GM19239 (cell line): ENCODE measurements at regions not wholly inside any gene's neighbourhood (a gene's known extent, or its start where the extent isn't known, plus 50 kb on each side); places are given as distances from the start of the nearest gene placed in this dataset.

Source experiments
- DNase-seq: peaks from one replicate; pipeline ENCODE4 v3.0.0; 2011; ENCODE audit warnings: low spot score; ENCODE audit not compliant: insufficient read length
- FAIRE-seq: peaks from 2 replicates; lab custom pipeline; 2011; peaks lifted over from hg19 to GRCh38; lab: Jason Lieb, UNC

DNA sequence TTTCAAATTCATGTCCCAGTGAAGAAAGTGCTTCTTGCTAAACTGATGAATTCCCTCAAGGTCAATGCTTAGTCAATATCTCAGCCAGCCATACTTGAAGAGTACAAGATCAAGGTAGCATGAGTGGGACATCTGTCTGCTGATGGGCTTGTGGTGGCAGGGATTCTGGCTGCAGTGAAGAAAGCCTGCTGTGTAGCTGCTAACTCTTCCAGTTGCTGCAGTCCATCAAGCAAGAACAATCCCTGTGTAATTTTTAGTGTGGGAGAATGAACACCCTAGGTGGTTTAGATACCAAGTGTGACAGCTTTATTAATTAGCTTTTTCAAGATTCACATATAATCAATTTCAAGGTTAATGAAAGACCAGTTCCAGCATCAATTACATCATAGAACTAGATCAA lies 443.9 kb downstream of the TAF11L14 start:
- FAIRE-seq (no peak), DNase-seq (no peak)

DNA sequence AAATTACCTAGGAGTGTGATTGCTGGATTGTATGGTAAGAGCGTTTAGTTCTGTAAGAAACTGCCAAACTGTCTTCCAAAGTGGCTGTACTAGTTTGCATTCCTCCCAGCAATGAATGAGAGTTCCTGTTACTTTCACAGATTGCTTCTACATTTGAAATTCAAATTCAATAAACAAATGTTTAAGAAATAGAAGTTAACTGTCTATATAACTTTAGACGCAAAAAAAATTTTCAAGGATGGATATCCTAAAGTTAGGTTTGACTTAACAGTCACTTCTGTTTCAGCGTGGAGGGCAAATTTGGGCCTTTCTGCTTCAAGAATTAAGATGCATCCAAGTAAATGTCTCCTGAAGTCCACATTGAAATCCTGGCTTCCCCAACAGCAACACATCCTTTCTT lies 445.6 kb downstream of the TAF11L14 start:
- FAIRE-seq (no peak), DNase-seq (no peak)

DNA sequence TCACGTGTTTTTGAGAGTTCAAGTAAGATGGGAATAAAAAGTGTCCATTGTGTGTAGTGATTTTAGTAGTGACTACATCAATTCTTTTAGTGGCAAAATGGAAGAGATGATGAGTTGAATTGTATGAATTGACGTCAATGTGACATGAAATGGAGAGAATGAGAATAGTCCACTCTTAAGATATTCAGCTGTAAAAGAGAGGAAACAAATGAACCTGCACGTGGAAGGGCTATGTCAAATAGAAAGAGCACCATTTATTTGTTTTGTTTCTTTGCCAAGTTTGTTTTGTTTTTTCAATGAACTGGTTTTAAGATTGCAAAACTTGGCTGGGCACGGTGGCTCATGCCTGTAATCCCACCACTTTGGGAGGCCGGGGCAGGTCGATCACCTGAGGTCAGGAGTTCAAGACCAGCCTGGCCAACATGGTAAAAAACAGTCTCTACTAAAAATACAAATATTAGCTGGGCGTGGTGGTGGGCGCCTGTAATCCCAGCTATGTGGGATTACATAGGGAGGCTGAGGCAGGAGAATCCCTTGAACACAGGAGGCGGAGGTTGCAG lies 453.8 kb downstream of the TAF11L14 start:
- no peak for DNase-seq
- no peak for FAIRE-seq

DNA sequence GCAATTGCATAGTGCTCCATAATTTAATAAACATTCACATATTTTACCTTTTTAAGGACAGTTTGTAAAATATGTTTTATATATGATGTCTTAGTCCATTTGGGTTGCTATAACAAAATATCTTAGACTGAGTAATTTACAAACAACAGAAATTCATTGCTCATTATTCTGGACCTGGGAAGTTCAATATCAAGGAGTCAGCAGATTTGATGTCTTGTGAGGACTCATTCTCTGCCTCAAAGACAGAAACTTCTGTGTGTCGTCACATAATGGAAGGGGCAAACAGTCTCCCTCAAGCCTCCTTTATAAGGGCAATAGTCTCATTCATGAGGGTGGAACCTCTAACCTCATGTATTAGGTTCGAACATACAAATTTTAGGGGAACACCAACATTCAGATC lies 455.9 kb downstream of the TAF11L14 start:
- DNase-seq (no peak), FAIRE-seq (no peak)

DNA sequence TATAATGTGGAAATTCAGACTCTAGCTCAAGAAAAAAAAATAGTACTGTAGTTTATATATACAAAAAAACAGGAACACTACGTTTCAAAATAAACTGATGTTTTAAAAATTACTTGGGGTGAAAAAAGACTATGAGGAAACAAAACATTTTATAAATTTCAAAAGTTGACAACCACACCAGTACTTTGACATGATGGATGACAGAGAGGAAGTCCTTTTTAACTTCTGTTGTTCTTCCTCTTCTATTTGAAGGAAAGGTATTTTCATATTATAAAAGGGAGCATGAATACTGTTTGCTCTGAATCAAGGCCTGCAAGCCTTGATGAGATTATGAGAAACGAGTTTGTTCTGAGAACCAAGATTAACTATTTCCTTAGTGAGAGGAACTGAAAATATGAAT lies 456.9 kb downstream of the TAF11L14 start:
- DNase-seq = no peak
- FAIRE-seq = no peak

DNA sequence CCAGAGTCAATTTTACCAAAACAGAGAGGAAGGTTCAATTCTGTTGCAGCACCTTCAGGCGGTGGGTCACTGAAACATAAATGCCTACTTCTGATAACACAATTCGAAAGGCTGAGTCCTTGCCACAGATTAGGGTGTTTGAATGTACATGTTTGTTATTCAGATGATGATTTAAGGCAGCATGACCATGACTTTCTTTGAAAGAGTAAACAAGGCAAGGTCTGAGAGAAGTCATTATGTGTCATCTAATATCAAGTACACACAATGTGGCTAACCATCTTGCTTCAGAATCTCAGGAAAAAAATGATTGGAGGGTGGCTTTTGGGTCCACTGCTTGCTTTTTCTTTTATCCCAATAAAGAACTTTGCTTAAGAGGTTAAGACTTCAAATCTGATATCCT lies 457.5 kb downstream of the TAF11L14 start:
- FAIRE-seq = no peak
- no peak for DNase-seq

DNA sequence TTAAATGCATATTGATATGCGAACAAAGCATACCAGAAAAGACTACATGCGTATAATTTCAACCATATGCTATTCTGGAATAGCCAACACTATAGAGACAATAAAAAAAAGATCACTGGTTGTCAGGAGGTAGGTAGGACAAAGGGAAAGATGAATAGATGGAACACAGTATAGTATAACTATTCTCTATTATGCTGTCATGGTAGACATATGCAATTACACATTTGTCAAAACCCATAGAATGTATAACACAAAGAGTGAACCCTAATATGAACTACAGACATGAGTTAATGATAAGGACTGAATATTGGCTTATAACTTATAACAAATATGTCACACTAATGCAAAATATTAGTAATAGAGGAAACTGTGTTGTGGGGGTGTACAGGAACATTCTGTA lies 460.8 kb downstream of the TAF11L14 start:
- FAIRE-seq (no peak), DNase-seq (no peak)

DNA sequence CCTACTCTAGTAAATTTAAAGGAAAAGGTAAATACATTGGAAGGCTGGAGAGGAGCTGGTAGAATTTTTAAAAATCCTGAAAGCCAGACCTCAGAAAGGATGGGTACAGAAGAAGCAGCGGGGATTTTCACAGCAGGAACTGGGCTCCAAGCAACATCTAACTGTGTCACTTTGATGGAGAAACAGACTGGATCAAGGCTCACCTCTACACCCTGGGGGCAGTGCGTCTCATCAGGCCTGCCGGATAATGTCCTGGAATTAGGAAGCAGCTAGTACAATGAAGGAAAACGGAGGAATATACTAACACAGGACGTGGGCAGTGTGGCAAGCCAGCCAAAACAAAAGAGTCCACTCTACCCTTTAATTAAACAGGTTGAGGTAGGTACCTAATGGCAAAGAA lies 463.6 kb downstream of the TAF11L14 start:
- FAIRE-seq (no peak), DNase-seq (no peak)

DNA sequence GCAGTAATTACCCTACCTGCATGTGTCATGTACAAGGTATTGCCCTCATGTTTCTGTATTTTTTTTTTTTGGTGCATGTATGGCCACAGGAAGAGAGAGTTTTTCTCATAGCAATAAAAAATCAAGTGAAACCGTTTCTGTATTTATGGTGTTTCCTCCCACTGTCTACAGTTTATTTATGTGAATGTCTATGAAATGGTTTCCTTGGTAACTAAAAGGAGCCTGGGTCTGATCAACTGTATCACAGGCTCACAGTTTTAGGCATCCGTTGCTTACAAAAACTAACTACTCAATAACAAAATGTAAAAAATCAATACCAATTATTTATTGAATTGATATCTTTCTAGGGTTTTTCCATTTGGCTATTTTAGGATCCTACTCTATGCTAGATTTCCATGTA lies 464.4 kb downstream of the TAF11L14 start:
- DNase-seq (no peak), FAIRE-seq (no peak)

DNA sequence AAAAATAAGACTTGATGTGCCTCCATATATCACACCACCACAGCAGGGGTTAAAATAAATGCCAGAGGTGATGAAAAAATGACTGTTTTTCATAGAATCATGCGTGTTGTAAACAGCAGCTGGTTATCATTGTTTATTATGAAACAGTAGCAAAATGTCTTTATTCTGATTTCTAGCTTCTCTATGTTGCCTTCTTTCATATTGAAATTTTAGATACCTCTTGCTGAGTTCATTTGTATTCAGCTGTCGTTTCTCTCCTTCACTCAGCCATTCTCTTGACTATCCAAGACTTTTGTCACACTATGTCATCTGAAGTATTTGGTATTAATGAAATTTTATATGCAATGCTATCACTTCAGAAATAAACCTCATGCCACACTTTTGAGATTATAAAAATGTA lies 465.0 kb downstream of the TAF11L14 start:
- DNase-seq (no peak), FAIRE-seq (no peak)

DNA sequence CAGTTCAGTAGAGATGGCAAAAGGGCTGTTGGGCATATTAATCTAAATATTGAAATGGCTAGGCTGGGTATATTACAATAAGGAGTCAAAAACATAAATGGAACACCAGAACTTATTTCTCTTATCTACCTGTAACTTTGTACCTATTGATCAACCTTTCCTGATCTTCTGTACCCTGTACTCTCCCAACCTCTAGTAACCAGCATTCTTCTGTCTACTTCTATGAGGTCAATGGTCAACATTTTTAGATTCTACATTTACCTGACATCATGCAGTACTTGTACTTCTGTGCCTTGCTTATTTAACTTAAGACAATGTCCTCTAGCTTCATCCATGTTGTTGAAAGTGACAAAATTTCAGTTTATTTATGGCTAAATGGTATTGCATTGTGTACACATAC lies 467.3 kb downstream of the TAF11L14 start:
- DNase-seq (no peak), FAIRE-seq (no peak)

DNA sequence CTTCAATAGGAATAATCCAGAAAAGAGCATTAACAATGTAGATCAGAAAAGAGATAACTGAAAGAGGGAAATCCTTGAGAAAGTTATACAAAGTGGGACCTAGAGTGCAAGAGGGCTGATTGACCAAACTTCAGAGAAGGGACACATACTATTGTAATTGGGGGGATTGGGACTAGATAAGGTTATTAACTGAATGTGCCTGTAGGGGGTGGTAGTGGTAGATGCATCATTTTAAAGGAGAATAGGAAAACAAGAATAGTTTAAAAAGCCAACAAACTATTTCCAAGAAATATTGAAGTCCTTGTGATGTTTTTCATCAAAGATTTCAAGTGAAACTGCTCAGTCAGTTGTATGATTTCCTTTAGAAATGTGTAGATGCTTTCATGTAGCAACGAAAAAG lies 468.5 kb downstream of the TAF11L14 start:
- DNase-seq = no peak
- no peak for FAIRE-seq

DNA sequence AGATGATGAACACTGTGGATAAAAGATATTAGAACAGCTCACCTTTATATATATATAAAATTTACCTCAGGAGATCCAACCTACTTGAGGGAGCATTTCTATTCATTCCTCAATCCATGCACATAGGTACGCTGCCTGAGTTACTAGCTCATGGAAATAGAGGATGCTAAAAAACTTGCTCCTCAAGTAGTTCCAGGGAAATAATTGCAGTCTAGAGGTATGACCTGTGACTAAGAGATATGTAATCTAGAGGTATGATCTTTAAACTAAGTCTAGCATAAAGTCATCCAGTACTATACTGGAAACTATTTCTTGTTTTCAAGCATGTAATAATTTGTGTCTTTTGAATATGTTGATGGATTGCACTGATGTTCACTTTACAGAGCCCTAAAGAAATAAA lies 471.2 kb downstream of the TAF11L14 start:
- no peak for DNase-seq
- no peak for FAIRE-seq

DNA sequence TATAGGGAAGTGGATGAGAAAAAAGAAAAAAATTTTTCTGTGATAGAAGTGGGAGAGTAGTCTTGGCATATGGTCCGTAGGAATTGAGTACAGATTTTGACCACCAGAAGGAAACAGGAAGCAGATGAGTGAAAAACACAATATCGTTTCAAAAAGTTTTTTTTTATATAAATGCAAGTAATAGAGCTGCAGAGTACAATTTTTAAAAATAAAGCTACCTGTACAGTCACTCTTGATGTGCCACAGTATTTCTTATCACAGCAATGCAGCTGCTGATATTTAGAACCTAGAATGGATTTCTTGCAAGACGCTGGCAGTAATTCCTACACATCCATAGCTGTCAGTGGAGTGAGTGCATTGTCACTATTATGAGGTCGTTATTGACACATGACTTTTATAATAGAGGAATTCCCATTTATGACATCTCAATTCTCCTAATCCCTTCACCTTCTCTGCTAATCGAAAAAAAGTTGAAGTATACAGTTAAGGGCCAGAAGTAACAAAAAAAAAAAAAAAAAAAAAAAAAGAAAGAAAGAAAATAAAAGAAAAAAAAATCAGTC lies 477.7 kb downstream of the TAF11L14 start:
- FAIRE-seq (no peak), DNase-seq (no peak)

DNA sequence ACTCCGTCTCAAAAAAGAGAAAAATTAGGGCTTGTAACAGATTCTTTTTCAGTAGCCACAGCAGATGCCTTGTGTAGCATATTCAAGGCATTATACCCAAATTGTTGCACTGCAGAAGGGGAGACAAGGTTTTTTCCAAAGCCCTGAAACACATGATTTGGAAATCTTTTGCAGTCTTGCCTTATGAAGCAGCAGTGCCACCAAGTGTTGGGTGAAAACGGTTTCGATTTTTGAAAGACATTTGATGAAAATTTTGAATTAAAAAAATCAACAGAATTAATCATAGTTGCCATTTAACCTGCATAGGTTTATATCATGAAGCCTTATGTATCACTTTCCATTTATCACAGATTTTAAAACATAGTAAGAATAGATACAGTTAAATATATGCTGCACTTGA lies 479.5 kb downstream of the TAF11L14 start:
- no peak for FAIRE-seq

DNA sequence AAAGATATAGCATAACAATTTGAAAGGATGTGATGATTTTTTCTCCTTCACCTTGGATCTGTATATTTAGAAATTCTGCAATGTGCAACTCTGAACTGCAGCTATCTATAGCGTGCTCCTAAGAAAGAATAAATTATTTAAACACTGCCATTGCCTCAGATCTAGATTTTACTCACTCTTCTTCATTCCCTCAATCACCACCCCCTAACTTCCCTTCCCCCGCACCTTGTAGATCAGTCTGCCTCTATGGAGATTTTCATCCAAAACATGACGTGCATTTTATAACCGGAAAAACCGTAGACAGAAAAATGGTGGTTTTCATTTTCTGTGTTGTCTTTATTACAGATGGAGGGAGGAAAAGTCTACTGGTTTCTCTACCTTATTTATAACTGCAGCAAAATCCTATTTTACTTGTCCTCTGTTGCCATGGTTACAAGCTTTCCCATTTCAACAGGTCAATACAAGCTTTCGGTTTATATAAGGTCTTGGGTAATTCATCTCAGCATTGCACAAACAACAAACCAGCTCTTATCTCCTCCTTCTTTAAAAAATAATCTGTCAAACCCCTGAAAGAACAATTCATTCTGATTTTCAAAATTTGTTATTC lies 480.0 kb downstream of the TAF11L14 start:
- FAIRE-seq (no peak), DNase-seq (no peak)

More for the DNA sequence above, 479.5 kb downstream of the TAF11L14 start:
- no peak for DNase-seq

DNA sequence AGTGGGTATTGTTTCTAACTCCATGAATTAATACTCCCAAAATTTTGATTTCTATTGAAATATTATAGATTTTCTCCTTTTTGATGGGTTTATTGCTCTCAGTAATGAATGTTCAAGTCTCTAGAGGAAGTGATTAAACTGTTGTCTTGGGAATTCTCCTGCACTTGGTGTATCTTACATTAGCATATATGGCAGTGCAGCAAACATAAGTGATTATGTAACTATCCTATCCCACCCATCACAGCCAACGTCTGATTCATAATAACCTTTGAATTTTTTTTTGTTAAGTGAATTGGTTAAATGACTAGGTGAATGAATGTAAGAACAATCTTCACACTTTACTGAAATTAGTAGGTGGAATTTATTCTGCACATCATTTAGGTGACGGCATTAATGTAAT lies 483.7 kb downstream of the TAF11L14 start:
- no peak for DNase-seq
- no peak for FAIRE-seq

DNA sequence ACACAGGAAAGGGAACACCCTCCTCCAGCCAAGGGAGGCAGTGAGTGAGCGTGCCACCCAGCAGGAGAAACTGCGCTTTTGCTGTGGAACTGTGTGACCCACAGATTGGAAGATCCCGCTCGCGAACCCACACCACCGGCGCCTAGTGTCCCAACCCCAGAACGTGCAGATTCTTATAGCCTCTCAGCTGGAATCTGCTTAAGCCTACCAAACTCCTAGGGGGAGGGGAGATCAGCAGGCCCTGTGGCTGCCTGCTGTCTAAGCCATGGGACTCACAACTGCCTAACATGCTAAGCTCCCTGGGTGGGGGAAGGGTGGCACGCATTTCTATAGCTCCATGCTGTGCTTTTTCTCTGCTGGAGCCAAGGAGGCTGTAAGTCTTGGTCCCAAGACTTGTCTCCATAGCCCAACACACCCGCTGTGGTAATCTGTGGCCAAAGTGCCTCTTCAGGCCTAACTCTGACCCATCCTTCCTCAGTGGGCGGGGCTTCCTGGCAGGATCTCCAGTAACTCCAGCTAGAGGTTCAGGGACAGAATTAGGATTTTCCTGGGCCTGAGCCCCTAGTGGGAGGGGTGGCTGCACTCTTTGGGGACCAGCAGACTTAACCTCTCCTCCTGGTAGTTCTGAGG lies 485.0 kb downstream of the TAF11L14 start:
- no peak for DNase-seq
- no peak for FAIRE-seq

DNA sequence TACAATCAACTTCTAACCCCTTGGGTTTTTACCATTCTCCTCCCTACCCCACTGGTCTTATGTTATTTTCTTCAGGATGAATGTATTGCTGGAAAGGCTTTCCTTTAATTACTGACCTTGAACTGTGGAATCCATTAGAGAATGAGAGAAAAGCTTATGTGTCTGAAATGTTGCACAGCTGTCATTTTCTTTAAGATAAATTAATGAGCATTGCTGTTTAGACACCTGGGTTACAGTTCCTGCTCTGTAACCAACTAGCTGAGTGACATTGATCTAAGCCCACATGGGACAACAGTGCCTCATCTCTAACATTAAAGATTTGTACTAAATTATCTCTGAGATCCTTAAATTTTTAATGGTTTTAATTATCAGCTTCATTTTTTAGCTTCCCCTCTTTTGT lies 507.0 kb downstream of the TAF11L14 start:
- FAIRE-seq = no peak
- no peak for DNase-seq

DNA sequence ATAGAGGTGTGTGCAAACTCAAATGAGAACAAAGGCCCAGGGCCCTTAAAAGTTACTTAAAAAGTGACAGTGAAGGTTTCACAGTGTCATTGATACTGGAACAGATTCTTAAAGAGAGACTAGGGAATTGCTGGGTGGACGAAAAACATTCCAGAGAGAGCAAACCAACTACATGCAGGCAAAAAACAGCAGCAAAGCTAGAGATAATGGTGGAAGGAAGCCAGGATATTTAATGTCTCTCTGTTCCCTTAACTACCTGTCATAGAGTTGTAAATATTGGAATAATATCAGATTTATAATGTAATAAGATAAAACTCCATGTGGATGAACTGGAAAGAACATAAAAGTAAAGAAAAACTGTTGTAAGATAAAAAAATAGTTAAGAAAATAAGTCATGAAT lies 508.6 kb downstream of the TAF11L14 start:
- DNase-seq (no peak), FAIRE-seq (no peak)

DNA sequence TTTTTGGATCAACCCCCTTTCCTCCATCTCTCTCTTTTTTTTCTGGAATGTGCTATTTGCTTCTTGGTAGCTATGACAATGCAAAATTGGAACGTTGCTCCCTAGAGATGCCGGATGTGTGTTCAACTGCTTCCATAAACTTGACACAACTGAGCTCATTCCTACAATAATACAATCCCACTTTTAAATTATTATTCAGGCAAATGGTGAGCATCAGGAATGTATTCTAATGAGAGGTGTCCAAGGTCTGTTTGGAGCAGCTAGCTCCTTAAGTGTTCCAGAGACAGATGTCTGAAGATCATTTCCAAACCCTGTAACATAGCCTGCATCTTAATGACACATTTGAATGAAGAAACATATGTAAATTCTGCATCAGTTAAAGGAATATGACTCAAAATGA lies 518.4 kb downstream of the TAF11L14 start:
- DNase-seq = no peak
- no peak for FAIRE-seq

DNA sequence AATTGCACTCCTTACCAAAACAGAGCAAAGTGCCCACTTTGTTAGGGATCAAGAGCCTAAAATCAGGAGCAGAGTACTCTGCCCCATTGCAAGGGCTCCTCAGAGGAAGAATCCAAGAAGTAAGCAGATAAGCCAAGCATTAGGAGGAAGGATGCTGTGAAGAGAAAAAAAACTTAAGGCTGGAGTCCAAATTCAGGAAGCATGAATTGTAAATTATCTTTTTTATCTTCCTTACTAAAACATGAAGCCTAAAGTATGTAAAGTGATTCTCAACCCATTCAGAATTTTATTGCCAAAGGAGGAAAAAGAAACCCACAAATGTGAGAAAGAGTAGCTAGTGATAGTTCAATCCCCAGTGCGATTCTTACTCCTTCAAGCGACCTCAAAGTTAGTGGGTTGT lies 523.9 kb downstream of the TAF11L14 start:
- no peak for FAIRE-seq

More for the DNA sequence above, 523.9 kb downstream of the TAF11L14 start:
- DNase-seq = no peak
